Activated B cell treated with CpG ODN at 0.5 μM for 24 hours (primary cell): ENCODE measurements at regions not wholly inside any gene's neighbourhood (a gene's known extent, or its start where the extent isn't known, plus 50 kb on each side); places are given as distances from the start of the nearest gene placed in this dataset.

Experiments used
- ATAC-seq: fragments of 200-7000 bp; cut with Tn5 transposase; one replicate; pipeline ENCODE4 v1.10.0; 2021; ENCODE audit warnings: low read depth, mild to moderate bottlenecking, moderate library complexity
- CTCF ChIA-PET: fragments of 350-600 bp; sonication (Branson Sonifier 250); formaldehyde crosslinking; loops from one replicate; lab custom pipeline; 2021; ENCODE audit warnings: antibody characterized with exemption; lab: Charles Lee
- POLR2A ChIA-PET: fragments of 350-600 bp; sonication (Branson Sonifier 250); formaldehyde crosslinking; loops from one replicate; lab custom pipeline; 2021; ENCODE audit warnings: antibody characterized with exemption; lab: Charles Lee
- DNase-seq: peaks from one replicate; pipeline ENCODE4 v3.0.0; 2022
- H3K27ac Mint-ChIP-seq: one replicate; pipeline ENCODE4 v1.8.0; 2020; ENCODE audit warnings: mixed read lengths
- H3K27me3 Mint-ChIP-seq: one replicate; pipeline ENCODE4 v1.8.0; 2021; ENCODE audit warnings: mixed read lengths
- H3K36me3 Mint-ChIP-seq: one replicate; pipeline ENCODE4 v1.8.0; 2021; ENCODE audit warnings: low read depth, mixed read lengths
- H3K4me1 Mint-ChIP-seq: one replicate; pipeline ENCODE4 v1.8.0; 2021; ENCODE audit warnings: mixed read lengths
- H3K4me3 Mint-ChIP-seq: one replicate; pipeline ENCODE4 v1.8.0; 2020; ENCODE audit warnings: mild to moderate bottlenecking, mixed read lengths
- H3K9me3 Mint-ChIP-seq: one replicate; pipeline ENCODE4 v1.8.0; 2020; ENCODE audit warnings: mixed read lengths
- CTCF ChIP-seq: fragments of 200-600 bp; IDR thresholded peaks from one replicate; pipeline ENCODE4 v1.8.0; 2022; ENCODE audit warnings: antibody characterized with exemption, mild to moderate bottlenecking
- intact Hi-C: fragments of 100-400 bp; cut with micrococcal nuclease; formaldehyde crosslinking; loops from one replicate; pipeline ENCODE4 v1.15.1; 2024

GRCh38 chr9:131803758-131804411 lies 64.0 kb upstream of the RAPGEF1 start:
- Mint-ChIP-seq H3K4me3 (no peak overlapping the region), H3K27me3 (peaks cover 25% of the 10 kb centered on the region), H3K4me1 (no peaks in the 10 kb centered on the region), H3K9me3 (no peaks in the 10 kb centered on the region), H3K36me3 (no peaks in the 10 kb centered on the region), H3K27ac (no peak overlapping the region)
- ChIA-PET CTCF (no interaction called here), POLR2A (no interaction called here)
- ATAC-seq (no peak), DNase-seq (no peak)
- no peak for TF ChIP-seq CTCF
- intact Hi-C loops, result no loop called here

GRCh38 chr9:131801810-131802209 lies 61.9 kb upstream of the RAPGEF1 start:
- intact Hi-C loops, result no loop called here
- H3K4me3 Mint-ChIP-seq, result no peak overlapping the region
- ChIA-PET CTCF (no interaction called here), POLR2A (no interaction called here)
- ATAC-seq, result no peak
- no peak for DNase-seq
- peaks cover 23% of the 10 kb centered on the region for H3K27me3 Mint-ChIP-seq
- no peak for TF ChIP-seq CTCF
- H3K4me1 Mint-ChIP-seq, result no peaks in the 10 kb centered on the region
- H3K9me3 Mint-ChIP-seq, result no peaks in the 10 kb centered on the region
- no peaks in the 10 kb centered on the region for H3K36me3 Mint-ChIP-seq
- no peak overlapping the region for H3K27ac Mint-ChIP-seq

GRCh38 chr9:131800843-131801242 lies 61.0 kb upstream of the RAPGEF1 start:
- CTCF ChIA-PET, result no interaction called here
- H3K27me3 Mint-ChIP-seq, result peaks cover 16% of the 10 kb centered on the region
- H3K27ac Mint-ChIP-seq, result no peak overlapping the region
- intact Hi-C loops, result no loop called here
- no peak for TF ChIP-seq CTCF
- no peaks in the 10 kb centered on the region for H3K36me3 Mint-ChIP-seq
- no peak for DNase-seq
- H3K4me1 Mint-ChIP-seq, result no peaks in the 10 kb centered on the region
- H3K4me3 Mint-ChIP-seq, result no peak overlapping the region
- POLR2A ChIA-PET, result no interaction called here
- ATAC-seq, result no peak
- no peaks in the 10 kb centered on the region for H3K9me3 Mint-ChIP-seq

GRCh38 chr9:131800366-131800765 lies 60.5 kb upstream of the RAPGEF1 start:
- H3K36me3 Mint-ChIP-seq, result no peaks in the 10 kb centered on the region
- DNase-seq (no peak), ATAC-seq (no peak)
- no peak for TF ChIP-seq CTCF
- CTCF ChIA-PET, result no interaction called here
- intact Hi-C loops, result no loop called here
- POLR2A ChIA-PET, result no interaction called here
- H3K27me3 Mint-ChIP-seq, result peaks cover 14% of the 10 kb centered on the region
- no peak overlapping the region for H3K27ac Mint-ChIP-seq
- no peak overlapping the region for H3K4me3 Mint-ChIP-seq
- H3K4me1 Mint-ChIP-seq, result no peaks in the 10 kb centered on the region
- H3K9me3 Mint-ChIP-seq, result peaks cover 4% of the 10 kb centered on the region

GRCh38 chr9:131799177-131799823 lies 59.4 kb upstream of the RAPGEF1 start:
- peaks cover 4% of the 10 kb centered on the region for H3K9me3 Mint-ChIP-seq
- H3K27me3 Mint-ChIP-seq, result peaks cover 18% of the 10 kb centered on the region
- CTCF ChIA-PET, result no interaction called here
- POLR2A ChIA-PET, result no interaction called here
- DNase-seq, result peak; percentile 26
- TF ChIP-seq CTCF, result no peak
- H3K4me1 Mint-ChIP-seq, result no peaks in the 10 kb centered on the region
- H3K36me3 Mint-ChIP-seq, result no peaks in the 10 kb centered on the region
- no peak overlapping the region for H3K27ac Mint-ChIP-seq
- ATAC-seq, result no peak
- intact Hi-C loops, result loop anchor here (2.0 kb wide), 1 partner anchor 22 kb away; no protein-coding TSS in a partner anchor
- H3K4me3 Mint-ChIP-seq, result no peak overlapping the region
